ENCODE measurements at regions not wholly inside any gene's neighbourhood (a gene's known extent, or its start where the extent isn't known, plus 50 kb on each side); places are given as distances from the start of the nearest gene placed in this dataset.
"Not testable (repeated sequence)": the region's sequence is repeated elsewhere in the genome, so short reads cannot be mapped to it uniquely, and the experiment has no call there.

DNA sequence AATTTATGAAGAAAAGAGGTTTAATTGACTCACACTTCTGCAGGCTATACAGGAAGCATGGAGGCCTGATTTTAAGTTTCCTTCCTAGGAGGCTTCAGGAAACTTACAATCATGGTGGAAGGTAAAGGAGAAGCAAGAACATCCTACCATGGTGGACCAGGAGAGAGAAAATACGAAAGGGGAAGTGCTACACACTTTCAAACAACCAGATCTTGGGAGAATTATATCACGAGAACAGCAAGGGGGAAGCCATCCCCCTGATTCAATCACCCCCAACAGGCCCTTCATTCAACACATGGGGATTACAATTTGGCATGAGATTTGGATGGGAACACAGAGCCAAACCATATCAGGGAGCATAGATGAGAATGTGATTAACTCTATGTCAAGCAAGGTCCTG lies 121.0 kb downstream of the MTHFS start:
- DNase-seq = no peak

DNA sequence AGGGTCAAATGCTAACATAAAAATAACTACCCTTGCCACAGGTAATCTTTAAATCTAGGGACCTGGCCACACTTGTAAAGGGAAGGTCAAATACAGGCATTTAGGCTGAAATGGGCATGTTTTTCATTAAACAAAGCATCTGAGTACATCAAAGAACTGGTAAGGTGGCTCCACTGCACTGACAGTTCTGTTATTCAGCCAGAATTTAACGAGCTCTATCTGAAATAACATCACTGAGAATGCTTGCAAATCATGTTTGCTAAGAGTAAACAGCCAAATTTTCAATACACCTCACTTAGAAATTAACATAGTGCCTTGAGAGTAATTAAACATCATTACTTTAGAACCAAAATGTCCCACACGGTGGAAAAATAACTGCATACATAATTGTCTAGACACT lies 118.9 kb downstream of the MTHFS start:
- DNase-seq = no peak

DNA sequence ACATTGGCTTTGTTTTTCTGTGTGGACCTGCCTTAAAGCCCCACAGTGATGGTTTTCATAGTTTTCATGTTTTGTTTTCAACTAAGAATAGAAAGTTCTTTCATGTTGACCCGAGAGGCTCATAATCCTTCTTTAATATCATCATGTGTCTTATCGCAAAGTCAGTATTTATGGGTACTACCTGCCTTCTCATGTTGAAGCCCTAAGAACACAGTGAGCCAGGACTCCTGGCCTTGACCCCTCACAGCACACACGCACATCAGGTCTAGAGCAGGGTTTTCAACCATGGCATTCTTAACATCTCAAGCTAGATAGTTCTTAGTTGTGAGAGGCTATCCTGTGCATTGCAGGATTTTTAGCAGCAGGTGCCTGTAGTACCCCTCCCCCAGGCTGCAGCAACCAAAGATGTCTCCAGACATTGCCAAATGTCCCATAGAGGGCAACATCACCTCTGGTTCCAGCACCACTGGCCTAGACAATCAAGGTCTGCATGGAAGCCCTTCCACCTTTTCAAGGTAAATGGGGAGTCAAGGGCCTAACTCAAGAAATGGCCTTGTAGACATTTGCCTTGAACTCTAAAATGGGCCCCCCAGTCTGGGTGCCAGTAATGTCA lies 118.3 kb downstream of the MTHFS start:
- DNase-seq = no peak

DNA sequence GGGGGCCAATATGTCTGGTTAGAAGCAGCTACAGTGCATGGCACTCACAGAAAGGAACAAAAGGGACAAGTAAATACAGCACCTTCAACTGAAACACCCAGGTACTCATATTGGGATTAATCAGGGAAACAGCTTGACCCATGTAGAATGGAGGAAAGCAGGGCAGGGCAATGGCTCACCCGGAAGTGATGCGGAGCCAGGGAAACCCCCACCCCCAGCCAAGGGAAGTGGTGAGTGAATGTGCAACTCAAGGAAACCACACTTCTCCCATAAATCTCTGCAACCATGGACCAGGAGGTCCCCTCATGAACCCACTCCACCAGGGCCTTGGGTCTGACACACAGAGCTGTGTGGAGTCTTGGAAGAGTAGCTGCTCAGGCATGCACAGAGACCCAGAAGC lies 117.1 kb downstream of the MTHFS start:
- no peak for DNase-seq

DNA sequence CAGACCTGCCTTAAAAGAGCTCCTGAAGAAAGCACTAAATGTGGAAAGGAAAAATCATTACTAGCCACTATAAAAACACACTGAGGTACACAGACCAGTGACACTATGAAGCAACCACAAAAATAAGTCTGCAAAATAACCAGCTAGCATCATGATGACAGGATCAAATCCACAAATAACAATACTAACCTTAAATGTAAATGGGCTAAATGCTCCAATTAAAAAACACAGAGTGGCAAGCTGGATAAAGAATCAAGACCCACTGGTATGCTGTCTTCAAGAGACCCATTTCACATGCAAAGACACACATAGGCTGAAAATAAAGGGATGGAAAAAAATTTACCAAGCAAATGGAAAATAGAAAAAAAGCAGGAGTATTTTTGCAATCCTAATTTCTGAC lies 114.5 kb downstream of the MTHFS start:
- not testable (repeated sequence) for DNase-seq

Data from hematopoietic multipotent progenitor cell treated with erythropoietin and hydrocortisone succinate and interleukin-3 and kit ligand, for 6 days (in vitro differentiated cells).